H1 (cell line): ENCODE measurements at regions not wholly inside any gene's neighbourhood (a gene's known extent, or its start where the extent isn't known, plus 50 kb on each side); places are given as distances from the start of the nearest gene placed in this dataset.

ENCODE experiments used
- BCL11A ChIP-seq, 2 experiments: IDR thresholded peaks; one replicate each; pipeline ENCODE4 v1.6.1; 2011; ENCODE audit warnings: low read depth in 2 of 2, low read length in 2 of 2, mild to moderate bottlenecking in 2 of 2
- CEBPB ChIP-seq: IDR thresholded peaks from 2 replicates; pipeline ENCODE4 v1.6.1; 2012; ENCODE audit warnings: low read depth, low read length
- CTCF ChIP-seq, 3 experiments: IDR thresholded peaks; 1 replicate in 2 of 3; 2 replicates in 1 of 3; pipeline versions ENCODE4 v1.5.1 to v1.6.1; 2011; ENCODE audit warnings: low read length in 3 of 3, mild to moderate bottlenecking in 3 of 3, inconsistent platforms in 2 of 3, low read depth in 1 of 3, moderate library complexity in 1 of 3; ENCODE audit not compliant: insufficient read depth in 1 of 3; ENCODE audit errors: control extremely low read depth in 1 of 3
- EZH2 ChIP-seq: fragments of 200-600 bp; sonication (generic); IDR thresholded peaks from 2 replicates; pipeline ENCODE4 v1.7.1; 2012; ENCODE audit warnings: low read depth, mild to moderate bottlenecking, moderate library complexity, low read length, inconsistent platforms; ENCODE audit not compliant: severe bottlenecking
- FOSL1 ChIP-seq: IDR thresholded peaks from 2 replicates; pipeline ENCODE4 v1.6.1; 2011; ENCODE audit warnings: mild to moderate bottlenecking, low read depth, low read length, moderate library complexity; ENCODE audit not compliant: insufficient read depth
- GABPA ChIP-seq: IDR thresholded peaks from 2 replicates; pipeline ENCODE4 v1.6.1; 2011; ENCODE audit warnings: mild to moderate bottlenecking, low read length, moderate library complexity, borderline replicate concordance; ENCODE audit not compliant: insufficient read depth
- MAX ChIP-seq: IDR thresholded peaks from 2 replicates; pipeline ENCODE4 v1.6.1; 2012; ENCODE audit warnings: inconsistent platforms
- POLR2A ChIP-seq, 2 experiments: IDR thresholded peaks; 1 replicate in 1 of 2; 2 replicates in 1 of 2; pipeline ENCODE4 v1.6.1; 2011; ENCODE audit warnings: low read depth in 2 of 2, low read length in 2 of 2, mild to moderate bottlenecking in 2 of 2; ENCODE audit errors: control extremely low read depth in 1 of 2
- POLR2AphosphoS5 ChIP-seq: IDR thresholded peaks from 2 replicates; pipeline ENCODE4 v1.6.1; 2011; ENCODE audit warnings: low read depth, low read length
- RXRA ChIP-seq: IDR thresholded peaks from 2 replicates; pipeline ENCODE4 v1.6.1; 2011; ENCODE audit warnings: low read depth, mild to moderate bottlenecking, low read length, moderate library complexity; ENCODE audit not compliant: insufficient read depth
- SIN3A ChIP-seq, 2 experiments: IDR thresholded peaks in 1 of 2; conservative IDR thresholded peaks in 1 of 2; 2 replicates each; pipeline ENCODE4 v1.6.1; 2011 to 2012; ENCODE audit warnings: low read length in 2 of 2, improper control_type of control experiment in 1 of 2, low read depth in 1 of 2, mild to moderate bottlenecking in 1 of 2
- SIX5 ChIP-seq: IDR thresholded peaks from 2 replicates; pipeline ENCODE4 v1.6.1; 2011; ENCODE audit warnings: mild to moderate bottlenecking, low read depth, low read length
- TBP ChIP-seq: IDR thresholded peaks from 2 replicates; pipeline ENCODE4 v1.6.1; 2011; ENCODE audit warnings: low read depth, low read length, improper control_type of control experiment

DNA sequence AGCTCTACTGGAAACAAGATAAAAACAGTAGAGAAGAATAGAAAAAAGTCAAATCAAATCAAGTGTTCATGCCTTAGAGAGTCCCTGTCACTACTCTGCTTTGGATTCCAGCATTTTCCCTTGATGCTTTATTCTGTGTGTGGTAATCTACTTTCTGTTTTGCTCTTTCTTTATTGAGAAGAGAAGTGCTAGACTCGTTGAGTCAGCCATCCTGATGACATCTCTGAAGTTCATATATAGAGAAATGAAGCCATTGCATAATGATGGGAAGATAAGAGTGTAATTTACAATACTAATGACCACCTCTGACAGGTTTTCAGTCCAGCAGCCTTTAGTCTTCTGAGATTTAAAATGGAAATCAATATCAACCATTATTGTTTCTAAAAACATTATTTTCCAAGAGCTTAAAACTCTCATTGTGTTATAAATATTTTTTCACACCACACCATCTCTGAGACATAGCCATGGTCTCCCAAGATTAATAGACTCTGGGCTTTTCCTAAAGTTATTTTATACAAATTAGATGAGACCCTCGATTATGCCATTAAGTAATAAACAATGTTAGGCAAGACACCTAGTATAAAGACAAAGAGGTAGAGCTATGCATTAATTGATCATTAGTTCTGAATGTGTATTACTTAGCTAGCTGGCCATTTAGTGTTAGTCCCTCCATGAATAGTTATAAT is 679.0 kb upstream of the ACVR2A start:
- TF ChIP-seq CTCF (IDR thresholded peaks at IDR 0.05; ENCODE audit: control extremely low read depth in 1 of 3, insufficient read depth in 1 of 3, low read depth in 1 of 3, low read length in 3 of 3) (no peak), MAX (no peak), POLR2AphosphoS5 (no peak), CEBPB (no peak), FOSL1 (no peak), SIN3A (conservative IDR thresholded peaks at IDR 0.05 in 1 of 2, IDR thresholded peaks at IDR 0.05 in 1 of 2; ENCODE audit: low read depth in 1 of 2, low read length in 2 of 2) (no peak), EZH2 (no peak), SIX5 (no peak), BCL11A (IDR thresholded peaks at IDR 0.05; ENCODE audit: low read depth in 2 of 2, low read length in 2 of 2) (no peak), RXRA (no peak), TBP (no peak), GABPA (no peak), POLR2A (IDR thresholded peaks at IDR 0.05; ENCODE audit: control extremely low read depth in 1 of 2, low read depth in 2 of 2, low read length in 2 of 2) (no peak)
